ENCODE measurements at regions not wholly inside any gene's neighbourhood (a gene's known extent, or its start where the extent isn't known, plus 50 kb on each side); places are given as distances from the start of the nearest gene placed in this dataset.

GRCh38 chr2:129757366-129757914 lies 222.0 kb upstream of the RAB6C start:
- H3K27me3 Mint-ChIP-seq, result peaks cover 2% of the 10 kb centered on the region
- H3K4me1 Mint-ChIP-seq, result no peaks in the 10 kb centered on the region
- no peaks in the 10 kb centered on the region for H3K36me3 Mint-ChIP-seq
- H3K27ac Mint-ChIP-seq, result no peak overlapping the region
- no peaks in the 10 kb centered on the region for H3K9me3 Mint-ChIP-seq
- H3K4me3 Mint-ChIP-seq, result no peak overlapping the region

GRCh38 chr2:129757915-129758783 lies 221.3 kb upstream of the RAB6C start:
- Mint-ChIP-seq H3K9me3 (no peaks in the 10 kb centered on the region), H3K4me1 (no peaks in the 10 kb centered on the region), H3K4me3 (no peak overlapping the region), H3K27me3 (peaks cover 2% of the 10 kb centered on the region), H3K36me3 (no peaks in the 10 kb centered on the region), H3K27ac (no peak overlapping the region)

- H3K36me3 Mint-ChIP-seq, result no peaks in the 10 kb centered on the region
- peaks cover 3% of the 10 kb centered on the region for H3K27me3 Mint-ChIP-seq
- H3K27ac Mint-ChIP-seq, result no peak overlapping the region
- H3K4me3 Mint-ChIP-seq, result no peak overlapping the region
- no peaks in the 10 kb centered on the region for H3K9me3 Mint-ChIP-seq
- H3K4me1 Mint-ChIP-seq, result no peaks in the 10 kb centered on the region
Measured at GRCh38 chr2:129758784-129759471, 220.5 kb upstream of the RAB6C start.

- no peaks in the 10 kb centered on the region for H3K36me3 Mint-ChIP-seq
- no peaks in the 10 kb centered on the region for H3K9me3 Mint-ChIP-seq
- H3K27ac Mint-ChIP-seq, result no peak overlapping the region
- H3K27me3 Mint-ChIP-seq, result peaks cover 4% of the 10 kb centered on the region
- no peaks in the 10 kb centered on the region for H3K4me1 Mint-ChIP-seq
- no peak overlapping the region for H3K4me3 Mint-ChIP-seq
Measured at GRCh38 chr2:129759472-129760010, 219.9 kb upstream of the RAB6C start.

GRCh38 chr2:129760669-129761068 lies 218.8 kb upstream of the RAB6C start:
- H3K9me3 Mint-ChIP-seq, result no peaks in the 10 kb centered on the region
- H3K36me3 Mint-ChIP-seq, result no peaks in the 10 kb centered on the region
- H3K4me1 Mint-ChIP-seq, result no peaks in the 10 kb centered on the region
- no peak overlapping the region for H3K27ac Mint-ChIP-seq
- no peak overlapping the region for H3K4me3 Mint-ChIP-seq
- H3K27me3 Mint-ChIP-seq, result peaks cover 4% of the 10 kb centered on the region

- H3K36me3 Mint-ChIP-seq, result no peaks in the 10 kb centered on the region
- no peak overlapping the region for H3K4me3 Mint-ChIP-seq
- H3K4me1 Mint-ChIP-seq, result no peaks in the 10 kb centered on the region
- H3K9me3 Mint-ChIP-seq, result no peaks in the 10 kb centered on the region
- H3K27me3 Mint-ChIP-seq, result peaks cover 2% of the 10 kb centered on the region
- no peak overlapping the region for H3K27ac Mint-ChIP-seq
Measured at GRCh38 chr2:129761569-129762021, 217.9 kb upstream of the RAB6C start.

GRCh38 chr2:129762386-129763189 lies 216.9 kb upstream of the RAB6C start:
- H3K9me3 Mint-ChIP-seq, result no peaks in the 10 kb centered on the region
- H3K36me3 Mint-ChIP-seq, result no peaks in the 10 kb centered on the region
- no peak overlapping the region for H3K27ac Mint-ChIP-seq
- H3K4me3 Mint-ChIP-seq, result no peak overlapping the region
- H3K27me3 Mint-ChIP-seq, result peaks cover 2% of the 10 kb centered on the region
- H3K4me1 Mint-ChIP-seq, result no peaks in the 10 kb centered on the region

- H3K4me3 Mint-ChIP-seq, result no peak overlapping the region
- H3K4me1 Mint-ChIP-seq, result no peaks in the 10 kb centered on the region
- peaks cover 2% of the 10 kb centered on the region for H3K27me3 Mint-ChIP-seq
- no peaks in the 10 kb centered on the region for H3K9me3 Mint-ChIP-seq
- H3K36me3 Mint-ChIP-seq, result no peaks in the 10 kb centered on the region
- H3K27ac Mint-ChIP-seq, result no peak overlapping the region
Measured at GRCh38 chr2:129763190-129763846, 216.1 kb upstream of the RAB6C start.

GRCh38 chr2:129763966-129764365 lies 215.5 kb upstream of the RAB6C start:
- Mint-ChIP-seq H3K9me3 (no peaks in the 10 kb centered on the region), H3K4me1 (no peaks in the 10 kb centered on the region)

GRCh38 chr2:129764376-129765325 lies 214.8 kb upstream of the RAB6C start:
- Mint-ChIP-seq H3K27me3 (peaks cover 2% of the 10 kb centered on the region), H3K4me3 (no peak overlapping the region), H3K4me1 (no peaks in the 10 kb centered on the region), H3K27ac (no peak overlapping the region), H3K36me3 (no peaks in the 10 kb centered on the region), H3K9me3 (no peaks in the 10 kb centered on the region)

More at GRCh38 chr2:129763966-129764365, 215.5 kb upstream of the RAB6C start:
- Mint-ChIP-seq H3K36me3 (no peaks in the 10 kb centered on the region), H3K27ac (no peak overlapping the region), H3K4me3 (no peak overlapping the region), H3K27me3 (peaks cover 2% of the 10 kb centered on the region)

GRCh38 chr2:129765326-129765677 lies 214.2 kb upstream of the RAB6C start:
- H3K9me3 Mint-ChIP-seq, result no peaks in the 10 kb centered on the region
- peaks cover 2% of the 10 kb centered on the region for H3K27me3 Mint-ChIP-seq
- H3K4me1 Mint-ChIP-seq, result no peaks in the 10 kb centered on the region
- H3K27ac Mint-ChIP-seq, result no peak overlapping the region
- H3K4me3 Mint-ChIP-seq, result no peak overlapping the region
- H3K36me3 Mint-ChIP-seq, result no peaks in the 10 kb centered on the region

GRCh38 chr2:129765678-129766351 lies 213.7 kb upstream of the RAB6C start:
- Mint-ChIP-seq H3K4me3 (no peak overlapping the region), H3K4me1 (no peaks in the 10 kb centered on the region), H3K36me3 (no peaks in the 10 kb centered on the region), H3K27ac (no peak overlapping the region), H3K27me3 (peaks cover 2% of the 10 kb centered on the region), H3K9me3 (no peaks in the 10 kb centered on the region)

GRCh38 chr2:129766374-129766993 lies 213.0 kb upstream of the RAB6C start:
- Mint-ChIP-seq H3K9me3 (peaks cover 4% of the 10 kb centered on the region), H3K4me3 (no peak overlapping the region), H3K36me3 (no peaks in the 10 kb centered on the region), H3K27me3 (peaks cover 2% of the 10 kb centered on the region), H3K27ac (no peak overlapping the region), H3K4me1 (no peaks in the 10 kb centered on the region)

Data from activated naive CD4-positive, alpha-beta T cell treated with anti-CD3 and anti-CD28 coated beads, Interleukin-2, amount 50 U/mL, for 24 hours (primary cell).